A549 (cell line): ENCODE measurements at regions not wholly inside any gene's neighbourhood (a gene's known extent, or its start where the extent isn't known, plus 50 kb on each side); places are given as distances from the start of the nearest gene placed in this dataset.

Experiments
- CEBPB ChIP-seq, 2 experiments: fragments of >200 bp in 1 of 2; sonication (Bioruptor Twin) in 1 of 2; formaldehyde crosslinking in 1 of 2; IDR thresholded peaks; 2 replicates each; pipeline ENCODE4 v1.6.1; 2012 to 2016
- CHD2 ChIP-seq: fragments of 150-350 bp; IDR thresholded peaks from 2 replicates; pipeline ENCODE4 v1.6.1; 2014; ENCODE audit warnings: low read length; ENCODE audit not compliant: partially characterized antibody
- HOXA7 ChIP-seq: fragments of 250-450 bp; sonication (Bioruptor Pico); IDR thresholded peaks from 2 replicates; pipeline ENCODE4 v1.5.0; 2020; ENCODE audit warnings: mild to moderate bottlenecking, moderate library complexity
- TF ChIP-seq, protein P1 (sequence below): fragments of >200 bp; sonication (Bioruptor Twin); formaldehyde crosslinking; IDR thresholded peaks from 3 replicates; pipeline ENCODE4 v1.5.1; 2016

GRCh38 chr6:140398076-140398475 lies 1023.6 kb upstream of the CITED2 start:
- TF ChIP-seq, protein P1, sequence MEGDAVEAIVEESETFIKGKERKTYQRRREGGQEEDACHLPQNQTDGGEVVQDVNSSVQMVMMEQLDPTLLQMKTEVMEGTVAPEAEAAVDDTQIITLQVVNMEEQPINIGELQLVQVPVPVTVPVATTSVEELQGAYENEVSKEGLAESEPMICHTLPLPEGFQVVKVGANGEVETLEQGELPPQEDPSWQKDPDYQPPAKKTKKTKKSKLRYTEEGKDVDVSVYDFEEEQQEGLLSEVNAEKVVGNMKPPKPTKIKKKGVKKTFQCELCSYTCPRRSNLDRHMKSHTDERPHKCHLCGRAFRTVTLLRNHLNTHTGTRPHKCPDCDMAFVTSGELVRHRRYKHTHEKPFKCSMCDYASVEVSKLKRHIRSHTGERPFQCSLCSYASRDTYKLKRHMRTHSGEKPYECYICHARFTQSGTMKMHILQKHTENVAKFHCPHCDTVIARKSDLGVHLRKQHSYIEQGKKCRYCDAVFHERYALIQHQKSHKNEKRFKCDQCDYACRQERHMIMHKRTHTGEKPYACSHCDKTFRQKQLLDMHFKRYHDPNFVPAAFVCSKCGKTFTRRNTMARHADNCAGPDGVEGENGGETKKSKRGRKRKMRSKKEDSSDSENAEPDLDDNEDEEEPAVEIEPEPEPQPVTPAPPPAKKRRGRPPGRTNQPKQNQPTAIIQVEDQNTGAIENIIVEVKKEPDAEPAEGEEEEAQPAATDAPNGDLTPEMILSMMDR: no peak
- TF ChIP-seq CEBPB (IDR thresholded peaks at IDR 0.05) (no peak), CHD2 (no peak), HOXA7 (no peak)
